ENCODE measurements at regions not wholly inside any gene's neighbourhood (a gene's known extent, or its start where the extent isn't known, plus 50 kb on each side); places are given as distances from the start of the nearest gene placed in this dataset.

DNA sequence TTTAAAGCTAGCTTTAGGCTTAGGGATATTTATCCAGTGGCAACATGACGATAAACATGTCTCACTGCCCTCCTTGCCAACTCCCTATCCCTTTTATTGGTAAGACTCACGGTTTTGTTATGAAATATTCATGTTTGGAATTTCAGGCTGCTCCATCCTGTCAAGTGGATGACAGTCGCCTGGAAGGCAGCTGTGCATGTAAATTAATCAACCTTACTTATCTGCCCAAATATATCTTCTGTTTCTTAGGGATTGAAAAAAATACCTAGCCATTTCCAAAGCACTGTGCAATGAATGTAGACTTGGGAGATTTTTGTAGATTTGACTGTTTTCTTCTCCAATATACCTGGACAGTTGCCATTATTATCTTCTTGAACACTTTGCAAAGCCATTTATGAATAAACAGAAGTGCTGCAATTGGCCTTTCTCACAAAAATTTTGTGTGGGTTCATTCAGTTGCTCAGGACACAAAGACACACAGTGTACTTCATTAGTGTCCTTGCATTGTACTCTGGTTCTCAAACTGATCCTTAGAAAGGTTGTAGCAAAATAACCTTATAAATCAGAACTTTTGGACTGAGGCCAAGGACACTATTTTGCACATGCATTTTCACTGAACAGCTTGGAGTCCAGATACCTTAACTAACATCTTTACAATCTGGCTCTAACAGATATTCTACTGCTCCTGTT, 889.4 kb upstream of the SEMA6A start:
- no peak for DNase-seq (ENCODE audit: low read depth)
- TF ChIP-seq, protein P1, sequence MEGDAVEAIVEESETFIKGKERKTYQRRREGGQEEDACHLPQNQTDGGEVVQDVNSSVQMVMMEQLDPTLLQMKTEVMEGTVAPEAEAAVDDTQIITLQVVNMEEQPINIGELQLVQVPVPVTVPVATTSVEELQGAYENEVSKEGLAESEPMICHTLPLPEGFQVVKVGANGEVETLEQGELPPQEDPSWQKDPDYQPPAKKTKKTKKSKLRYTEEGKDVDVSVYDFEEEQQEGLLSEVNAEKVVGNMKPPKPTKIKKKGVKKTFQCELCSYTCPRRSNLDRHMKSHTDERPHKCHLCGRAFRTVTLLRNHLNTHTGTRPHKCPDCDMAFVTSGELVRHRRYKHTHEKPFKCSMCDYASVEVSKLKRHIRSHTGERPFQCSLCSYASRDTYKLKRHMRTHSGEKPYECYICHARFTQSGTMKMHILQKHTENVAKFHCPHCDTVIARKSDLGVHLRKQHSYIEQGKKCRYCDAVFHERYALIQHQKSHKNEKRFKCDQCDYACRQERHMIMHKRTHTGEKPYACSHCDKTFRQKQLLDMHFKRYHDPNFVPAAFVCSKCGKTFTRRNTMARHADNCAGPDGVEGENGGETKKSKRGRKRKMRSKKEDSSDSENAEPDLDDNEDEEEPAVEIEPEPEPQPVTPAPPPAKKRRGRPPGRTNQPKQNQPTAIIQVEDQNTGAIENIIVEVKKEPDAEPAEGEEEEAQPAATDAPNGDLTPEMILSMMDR (IDR thresholded peaks at IDR 0.05; ENCODE audit: insufficient read depth, low read depth, low read length): no peak
- no peak overlapping the region for H3K4me3 ChIP-seq (ENCODE audit: low read depth, low read length)

DNA sequence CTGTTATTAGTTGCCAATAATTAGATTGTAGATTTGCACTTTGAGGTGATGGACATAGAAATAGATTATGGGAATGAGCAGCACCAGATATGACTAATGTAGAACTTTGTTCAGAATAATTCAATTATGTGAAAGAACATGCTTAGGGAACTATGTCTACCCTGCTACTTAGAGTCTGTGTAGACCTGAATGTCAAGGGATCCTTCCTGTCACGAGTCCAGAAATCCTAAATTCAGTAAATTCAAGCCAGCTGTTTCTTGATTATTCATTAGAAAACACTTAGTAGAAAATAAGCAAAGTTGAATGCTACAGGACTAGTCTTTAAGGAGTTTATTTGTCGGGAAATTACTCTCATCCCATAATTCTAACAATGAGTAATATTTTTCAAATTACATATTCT, 887.3 kb upstream of the SEMA6A start:
- TF ChIP-seq, protein P1 (IDR thresholded peaks at IDR 0.05; ENCODE audit: insufficient read depth, low read depth, low read length): no peak
- no peak overlapping the region for H3K4me3 ChIP-seq (ENCODE audit: low read depth, low read length)
- no peak for DNase-seq (ENCODE audit: low read depth)

DNA sequence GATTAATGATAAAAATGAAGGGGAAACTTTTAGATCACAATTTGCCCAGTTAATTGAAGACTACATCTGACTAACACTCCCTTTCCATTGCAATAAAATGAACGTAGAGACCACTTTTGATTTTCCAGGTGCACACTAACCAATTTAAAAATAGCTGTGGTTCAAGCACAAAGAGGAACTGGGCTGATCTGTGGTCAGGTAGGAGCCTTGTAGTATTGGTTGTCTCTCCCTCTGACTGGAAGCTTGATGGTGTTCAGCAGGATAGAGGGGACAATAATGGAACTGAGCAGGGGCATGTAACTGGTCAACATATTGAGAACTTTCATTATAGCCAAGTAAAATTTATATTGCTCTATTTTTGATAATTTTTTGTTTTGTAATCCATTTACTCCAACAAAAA, 886.8 kb upstream of the SEMA6A start:
- DNase-seq (ENCODE audit: low read depth): no peak
- TF ChIP-seq, protein P1 (IDR thresholded peaks at IDR 0.05; ENCODE audit: insufficient read depth, low read depth, low read length): no peak

DNA sequence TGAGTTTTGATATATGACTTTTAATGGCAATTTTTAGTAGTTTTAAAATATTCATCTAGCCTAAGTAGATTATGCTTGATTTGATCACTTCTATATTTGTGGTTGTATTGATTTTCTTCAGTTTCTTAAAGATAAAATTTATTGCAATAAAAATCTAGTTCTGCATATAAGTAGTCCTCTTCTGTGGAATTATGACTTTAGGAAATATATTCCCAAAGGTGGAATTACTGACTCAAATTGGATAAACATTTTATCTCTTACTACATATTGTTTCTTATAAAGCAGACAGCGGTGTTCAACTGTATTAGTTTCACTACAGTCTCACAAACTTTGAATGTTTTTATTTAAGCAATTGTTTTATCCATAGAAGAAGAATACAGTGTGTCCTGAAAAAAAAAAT, 883.0 kb upstream of the SEMA6A start:
- DNase-seq (ENCODE audit: low read depth): no peak
- TF ChIP-seq, protein P1 (IDR thresholded peaks at IDR 0.05; ENCODE audit: insufficient read depth, low read depth, low read length): no peak
- no peak overlapping the region for H3K4me3 ChIP-seq (ENCODE audit: low read depth, low read length)

More for the DNA sequence above, 886.8 kb upstream of the SEMA6A start:
- no peak overlapping the region for H3K4me3 ChIP-seq (ENCODE audit: low read depth, low read length)

DNA sequence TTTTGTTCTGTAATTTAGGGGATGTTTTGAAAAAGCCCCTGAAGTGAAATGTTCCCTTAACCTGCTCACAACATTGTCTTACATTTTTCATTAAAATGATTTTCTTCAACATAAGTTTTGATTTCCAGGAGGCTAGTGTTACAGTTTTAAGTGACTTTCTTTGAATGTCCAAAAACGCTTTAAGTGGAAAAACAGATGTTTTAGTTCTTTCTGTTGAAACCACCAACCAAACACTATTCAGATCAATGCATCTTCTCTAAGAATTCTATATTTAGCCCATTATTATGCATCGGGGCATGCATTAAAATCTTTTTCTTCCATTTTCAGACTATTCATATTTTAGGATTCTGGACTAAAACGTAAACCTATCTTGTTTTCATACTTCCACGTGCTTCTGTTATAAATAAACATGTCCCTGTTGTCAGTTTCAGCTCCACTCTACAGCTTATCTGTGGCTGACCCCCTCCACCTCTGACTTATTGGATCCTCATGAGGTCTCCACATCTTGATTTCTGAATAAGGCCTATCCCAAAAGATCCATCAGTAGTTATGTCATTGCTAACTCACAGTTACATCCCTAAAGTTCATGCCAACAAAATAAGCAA, 882.3 kb upstream of the SEMA6A start:
- no peak overlapping the region for H3K4me3 ChIP-seq (ENCODE audit: low read depth, low read length)
- no peak for DNase-seq (ENCODE audit: low read depth)
- TF ChIP-seq, protein P1 (IDR thresholded peaks at IDR 0.05; ENCODE audit: insufficient read depth, low read depth, low read length): no peak

DNA sequence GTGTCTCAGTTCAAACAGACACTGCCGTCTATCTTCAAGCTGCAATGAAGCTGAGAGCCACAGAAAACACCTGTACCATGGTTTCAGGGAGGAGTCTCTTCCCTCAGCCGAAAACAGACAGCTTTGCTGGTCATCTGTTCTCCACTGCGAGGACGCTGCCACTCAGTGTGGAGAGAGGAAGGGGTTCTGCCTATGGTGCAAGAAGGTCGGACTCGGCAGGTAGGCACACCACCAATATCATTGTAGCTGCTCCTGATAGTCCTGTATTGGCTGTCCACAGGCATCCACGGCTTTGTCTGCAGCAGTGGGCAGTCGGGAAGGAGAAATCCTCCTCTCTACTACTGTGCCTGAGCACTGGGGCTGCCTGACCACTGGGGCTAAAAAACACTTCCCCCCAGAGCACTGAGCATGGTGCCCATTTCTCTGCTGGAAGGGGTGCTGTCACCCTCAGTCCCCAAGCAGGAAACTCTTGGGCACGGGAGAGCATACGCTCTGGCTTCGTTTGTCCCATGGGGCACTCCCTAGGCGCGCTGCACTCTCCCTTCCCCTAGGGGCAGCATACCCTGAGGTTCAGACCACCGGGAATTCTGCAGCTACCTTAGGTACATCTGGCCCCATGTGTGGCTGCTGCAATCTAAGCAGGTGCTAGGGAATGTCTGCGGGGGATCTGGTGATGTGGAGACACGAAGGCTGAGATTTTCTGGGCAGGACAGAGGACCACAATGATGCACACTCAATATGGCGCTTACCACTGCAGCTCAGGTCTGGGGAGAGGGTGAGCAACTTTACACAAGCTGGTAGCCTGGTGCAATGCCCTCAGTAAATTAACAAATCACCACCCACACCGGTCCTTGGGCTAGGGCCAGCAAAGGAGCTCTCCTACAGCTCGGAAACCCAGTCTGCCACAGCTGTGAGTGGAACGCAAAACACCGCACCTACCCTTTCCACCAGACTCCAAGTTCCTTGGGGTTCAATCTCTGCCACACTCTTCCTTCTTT, 880.9 kb upstream of the SEMA6A start:
- DNase-seq (ENCODE audit: low read depth): no peak
- TF ChIP-seq, protein P1 (IDR thresholded peaks at IDR 0.05; ENCODE audit: insufficient read depth, low read depth, low read length): peak; percentile 28
- H3K4me3 ChIP-seq (ENCODE audit: low read depth, low read length): no peak overlapping the region
